ENCODE measurements at regions not wholly inside any gene's neighbourhood (a gene's known extent, or its start where the extent isn't known, plus 50 kb on each side); places are given as distances from the start of the nearest gene placed in this dataset.

DNA sequence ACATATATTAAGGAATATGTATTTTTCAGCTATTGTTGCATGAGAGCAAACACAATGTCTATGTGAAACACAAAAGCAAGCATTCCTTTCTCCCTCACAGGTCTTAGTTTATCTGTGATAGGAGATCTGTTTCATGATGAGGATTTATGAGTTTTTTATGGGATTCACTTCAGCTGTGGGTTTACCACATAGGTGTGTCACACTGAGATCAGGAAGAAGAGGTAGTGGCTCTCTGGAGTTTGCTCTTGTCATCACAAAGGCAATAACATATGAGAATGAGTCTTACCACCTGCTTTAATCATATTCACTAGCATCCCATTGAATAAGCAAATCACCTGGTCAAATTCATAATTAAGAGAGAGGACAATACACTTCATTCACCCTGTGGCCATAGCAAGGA is 960.3 kb upstream of the SLC39A10 start:
- H3K27me3 Mint-ChIP-seq (ENCODE audit: insufficient read depth, unreplicated experiment): no peaks in the 10 kb centered on the region
- Histone ChIP-seq H3K9me3 (no peaks in the 10 kb centered on the region; the same call in 1 of the 2 replicates), H3K4me1 (no peaks in the 10 kb centered on the region), H3K27me3 (replicated peaks; ENCODE audit: control insufficient read depth, insufficient read depth, low read length) (no peaks in the 10 kb centered on the region), H3K36me3 (ENCODE audit: control insufficient read depth, insufficient read depth, low read length) (no peaks in the 10 kb centered on the region), H3K4me3 (ENCODE audit: low read depth, low read length) (no peak overlapping the region)
- ChIA-PET POLR2A (no interaction called here), CTCF (no interaction called here)
- H3K4me3 Mint-ChIP-seq (ENCODE audit: unreplicated experiment): no peak overlapping the region
- TF ChIP-seq, protein P1, sequence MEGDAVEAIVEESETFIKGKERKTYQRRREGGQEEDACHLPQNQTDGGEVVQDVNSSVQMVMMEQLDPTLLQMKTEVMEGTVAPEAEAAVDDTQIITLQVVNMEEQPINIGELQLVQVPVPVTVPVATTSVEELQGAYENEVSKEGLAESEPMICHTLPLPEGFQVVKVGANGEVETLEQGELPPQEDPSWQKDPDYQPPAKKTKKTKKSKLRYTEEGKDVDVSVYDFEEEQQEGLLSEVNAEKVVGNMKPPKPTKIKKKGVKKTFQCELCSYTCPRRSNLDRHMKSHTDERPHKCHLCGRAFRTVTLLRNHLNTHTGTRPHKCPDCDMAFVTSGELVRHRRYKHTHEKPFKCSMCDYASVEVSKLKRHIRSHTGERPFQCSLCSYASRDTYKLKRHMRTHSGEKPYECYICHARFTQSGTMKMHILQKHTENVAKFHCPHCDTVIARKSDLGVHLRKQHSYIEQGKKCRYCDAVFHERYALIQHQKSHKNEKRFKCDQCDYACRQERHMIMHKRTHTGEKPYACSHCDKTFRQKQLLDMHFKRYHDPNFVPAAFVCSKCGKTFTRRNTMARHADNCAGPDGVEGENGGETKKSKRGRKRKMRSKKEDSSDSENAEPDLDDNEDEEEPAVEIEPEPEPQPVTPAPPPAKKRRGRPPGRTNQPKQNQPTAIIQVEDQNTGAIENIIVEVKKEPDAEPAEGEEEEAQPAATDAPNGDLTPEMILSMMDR (IDR thresholded peaks at IDR 0.05; ENCODE audit: insufficient read depth in 1 of 2, low read depth in 1 of 2, low read length in 1 of 2, severe bottlenecking in 1 of 2, unreplicated experiment in 1 of 2): no peak
- H3K36me3 Mint-ChIP-seq (ENCODE audit: insufficient read depth, unreplicated experiment): no peaks in the 10 kb centered on the region
- no peak overlapping the region for H3K27ac Mint-ChIP-seq (ENCODE audit: unreplicated experiment)
- intact Hi-C loops (cut with micrococcal nuclease; ENCODE audit: unreplicated experiment): no loop called here
- H3K9me3 Mint-ChIP-seq (ENCODE audit: unreplicated experiment): no peaks in the 10 kb centered on the region
- no TSS peak for BruUV-seq (replicated peaks)
- no peak for DNase-seq
- H3K4me1 Mint-ChIP-seq (ENCODE audit: low read depth, unreplicated experiment): no peaks in the 10 kb centered on the region

DNA sequence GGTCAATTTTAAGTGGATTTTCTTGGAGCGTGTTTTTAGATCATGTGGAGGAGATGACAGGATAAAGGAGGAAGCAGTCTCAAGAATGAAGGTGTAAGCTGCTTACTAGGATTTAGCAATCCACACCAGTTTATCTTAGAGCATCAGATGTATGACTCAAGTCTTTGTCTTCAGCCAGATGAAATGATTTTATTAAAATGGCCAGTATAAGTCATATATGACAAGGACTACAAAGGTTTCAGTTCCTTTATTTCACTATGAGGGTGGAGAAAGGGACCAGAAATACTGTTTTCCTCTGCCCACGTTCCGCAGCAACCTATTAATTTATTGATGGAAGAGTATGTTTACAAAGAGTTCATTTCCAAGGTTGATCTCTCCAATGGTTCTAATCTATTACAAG is 970.5 kb upstream of the SLC39A10 start:
- no peaks in the 10 kb centered on the region for H3K27me3 Mint-ChIP-seq (ENCODE audit: insufficient read depth, unreplicated experiment)
- H3K36me3 ChIP-seq (ENCODE audit: control insufficient read depth, insufficient read depth, low read length): no peaks in the 10 kb centered on the region
- no peaks in the 10 kb centered on the region for H3K27me3 ChIP-seq (replicated peaks; ENCODE audit: control insufficient read depth, insufficient read depth, low read length)
- intact Hi-C loops (cut with micrococcal nuclease; ENCODE audit: unreplicated experiment): no loop called here
- H3K4me3 Mint-ChIP-seq (ENCODE audit: unreplicated experiment): no peak overlapping the region
- no peak overlapping the region for H3K27ac Mint-ChIP-seq (ENCODE audit: unreplicated experiment)
- no TSS peak for BruUV-seq (replicated peaks)
- H3K4me1 ChIP-seq: no peaks in the 10 kb centered on the region
- H3K4me3 ChIP-seq (ENCODE audit: low read depth, low read length): no peak overlapping the region
- ChIA-PET CTCF (no interaction called here), POLR2A (no interaction called here)
- DNase-seq: no peak
- H3K9me3 Mint-ChIP-seq (ENCODE audit: unreplicated experiment): no peaks in the 10 kb centered on the region
- no peaks in the 10 kb centered on the region for H3K9me3 ChIP-seq
- TF ChIP-seq, protein P1 (IDR thresholded peaks at IDR 0.05; ENCODE audit: insufficient read depth in 1 of 2, low read depth in 1 of 2, low read length in 1 of 2, severe bottlenecking in 1 of 2, unreplicated experiment in 1 of 2): no peak
- no peaks in the 10 kb centered on the region for H3K4me1 Mint-ChIP-seq (ENCODE audit: low read depth, unreplicated experiment)
- no peaks in the 10 kb centered on the region for H3K36me3 Mint-ChIP-seq (ENCODE audit: insufficient read depth, unreplicated experiment)

DNA sequence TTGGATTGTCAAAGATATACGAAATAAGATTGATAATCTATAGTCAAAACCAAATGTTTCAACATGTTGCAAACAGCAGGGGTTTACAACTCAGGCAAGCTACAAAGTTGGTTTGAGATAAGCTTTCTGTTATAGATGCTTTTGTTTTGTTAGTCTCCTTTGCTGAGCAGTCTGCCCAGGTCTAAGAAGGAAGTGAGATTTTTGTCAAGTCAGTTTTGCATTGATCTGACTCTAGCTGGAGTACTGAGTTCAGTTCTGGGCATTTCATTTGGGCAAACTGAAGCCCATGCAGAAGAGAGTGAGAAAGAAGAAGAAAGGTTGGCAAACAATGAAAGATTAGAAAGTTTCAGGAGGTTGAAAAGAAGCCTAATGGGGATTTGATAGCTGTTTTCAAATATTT is 983.0 kb upstream of the SLC39A10 start:
- no peaks in the 10 kb centered on the region for H3K36me3 Mint-ChIP-seq (ENCODE audit: insufficient read depth, unreplicated experiment)
- no TSS peak for BruUV-seq (replicated peaks)
- Histone ChIP-seq H3K4me3 (ENCODE audit: low read depth, low read length) (no peak overlapping the region), H3K4me1 (no peaks in the 10 kb centered on the region), H3K27me3 (replicated peaks; ENCODE audit: control insufficient read depth, insufficient read depth, low read length) (no peaks in the 10 kb centered on the region), H3K9me3 (no peaks in the 10 kb centered on the region), H3K36me3 (ENCODE audit: control insufficient read depth, insufficient read depth, low read length) (no peaks in the 10 kb centered on the region)
- no peaks in the 10 kb centered on the region for H3K4me1 Mint-ChIP-seq (ENCODE audit: low read depth, unreplicated experiment)
- TF ChIP-seq, protein P1 (IDR thresholded peaks at IDR 0.05; ENCODE audit: insufficient read depth in 1 of 2, low read depth in 1 of 2, low read length in 1 of 2, severe bottlenecking in 1 of 2, unreplicated experiment in 1 of 2): no peak
- ChIA-PET POLR2A (no interaction called here), CTCF (no interaction called here)
- no peak for DNase-seq
- H3K4me3 Mint-ChIP-seq (ENCODE audit: unreplicated experiment): no peak overlapping the region
- H3K27ac Mint-ChIP-seq (ENCODE audit: unreplicated experiment): no peak overlapping the region
- H3K27me3 Mint-ChIP-seq (ENCODE audit: insufficient read depth, unreplicated experiment): no peaks in the 10 kb centered on the region
- intact Hi-C loops (cut with micrococcal nuclease; ENCODE audit: unreplicated experiment): no loop called here
- H3K9me3 Mint-ChIP-seq (ENCODE audit: unreplicated experiment): no peaks in the 10 kb centered on the region
